H1 (cell line): ENCODE measurements at regions not wholly inside any gene's neighbourhood (a gene's known extent, or its start where the extent isn't known, plus 50 kb on each side); places are given as distances from the start of the nearest gene placed in this dataset.

Experiments used
- CTCF ChIA-PET: fragments of 300-600 bp; sonication (Branson Sonifier 250); formaldehyde crosslinking; loops from one replicate; lab custom pipeline; 2021; ENCODE audit not compliant: partially characterized antibody; lab: Charles Lee
- POLR2A ChIA-PET: fragments of 300-600 bp; sonication (Branson Sonifier 250); formaldehyde crosslinking; loops from one replicate; lab custom pipeline; 2021; ENCODE audit warnings: inconsistent platforms; ENCODE audit not compliant: partially characterized antibody; lab: Charles Lee
- DNase-seq, 2 experiments: peaks; one replicate each; pipeline versions ENCODE4 v3.0.0 to v3.0.0-alpha.2; 2010 to 2022; ENCODE audit warnings: low spot score in 2 of 2, low read depth in 1 of 2, mixed read lengths in 1 of 2
- FAIRE-seq: peaks from 2 replicates; lab custom pipeline; 2011; peaks lifted over from hg19 to GRCh38; lab: Jason Lieb, UNC
- H2AFZ ChIP-seq: 2 replicates; pipeline ENCODE4 v1.8.1; 2012; ENCODE audit warnings: low read length, inconsistent platforms
- H2AK5ac ChIP-seq: 2 replicates; pipeline ENCODE4 v1.6.1; 2013; ENCODE audit warnings: low read depth, low read length
- H2BK120ac ChIP-seq: replicated peaks from 2 replicates; pipeline ENCODE3; 2013; ENCODE audit warnings: low read depth, low read length, inconsistent platforms
- H2BK12ac ChIP-seq: 2 replicates; pipeline ENCODE4 v1.6.1; 2013; ENCODE audit warnings: low read depth, low read length
- H2BK15ac ChIP-seq: 2 replicates; pipeline ENCODE4 v1.6.1; 2013; ENCODE audit warnings: low read length
- H2BK20ac ChIP-seq: 2 replicates; pipeline ENCODE4 v1.6.1; 2013; ENCODE audit warnings: low read length
- H2BK5ac ChIP-seq: 2 replicates; pipeline ENCODE4 v1.6.1; 2013; ENCODE audit warnings: low read depth, low read length
- H3K14ac ChIP-seq: 2 replicates; pipeline ENCODE4 v1.6.1; 2013; ENCODE audit warnings: inconsistent platforms; ENCODE audit not compliant: insufficient read length
- H3K18ac ChIP-seq: 2 replicates; pipeline ENCODE4 v1.6.1; 2013; ENCODE audit warnings: low read length; ENCODE audit errors: extremely low read depth
- H3K23ac ChIP-seq: 2 replicates; pipeline ENCODE4 v1.6.1; 2013; ENCODE audit warnings: inconsistent platforms; ENCODE audit not compliant: insufficient read length
- H3K23me2 ChIP-seq: 2 replicates; pipeline ENCODE4 v1.6.1; 2013; ENCODE audit warnings: low read depth, low read length
- H3K27ac ChIP-seq: 2 replicates; pipeline ENCODE4 v1.6.1; 2011; ENCODE audit warnings: low read depth, low read length, inconsistent platforms
- H3K27me3 ChIP-seq, 4 experiments: replicated peaks in 1 of 4; 1 replicate in 1 of 4; 2 replicates in 3 of 4; pipeline versions ENCODE4 v1.6.1 to v1.8.1; 2011 to 2013; ENCODE audit warnings: low read length in 3 of 4, mild to moderate bottlenecking in 3 of 4, inconsistent platforms in 2 of 4, mixed read lengths in 2 of 4, moderate library complexity in 1 of 4; ENCODE audit not compliant: control insufficient read depth in 3 of 4, insufficient read depth in 3 of 4; ENCODE audit errors: extremely low read depth in 1 of 4
- H3K36me3 ChIP-seq, 4 experiments: 2 replicates each; pipeline versions ENCODE4 v1.6.1 to v1.8.1; 2011 to 2013; ENCODE audit warnings: mild to moderate bottlenecking in 4 of 4, low read length in 3 of 4, moderate library complexity in 2 of 4, control low read depth in 1 of 4, inconsistent platforms in 1 of 4; ENCODE audit not compliant: insufficient read depth in 4 of 4, control insufficient read depth in 2 of 4
- H3K4ac ChIP-seq: replicated peaks from 2 replicates; pipeline ENCODE3; 2013; ENCODE audit warnings: low read length, low read depth, mixed read lengths, inconsistent platforms; ENCODE audit not compliant: insufficient read length
- H3K4me1 ChIP-seq, 4 experiments: replicated peaks in 1 of 4; 1 replicate in 1 of 4; 2 replicates in 3 of 4; pipeline versions ENCODE4 v1.6.1 to v1.8.1; 2011 to 2013; ENCODE audit warnings: low read length in 3 of 4, inconsistent platforms in 2 of 4, mixed read lengths in 1 of 4; ENCODE audit not compliant: insufficient read depth in 4 of 4, control insufficient read depth in 3 of 4
- H3K4me2 ChIP-seq, 2 experiments: 2 replicates each; pipeline versions ENCODE4 v1.6.1 to v1.8.1; 2011 to 2013; ENCODE audit warnings: low read depth in 2 of 2, low read length in 2 of 2, control low read depth in 1 of 2, inconsistent platforms in 1 of 2, mild to moderate bottlenecking in 1 of 2; ENCODE audit not compliant: insufficient read depth in 1 of 2
- H3K4me3 ChIP-seq, 4 experiments: fragments of 200-600, 300-600 bp in 1 of 4; sonication (generic), shearing (Covaris generic), sonication (Bioruptor Twin) in 1 of 4; 2 replicates each; pipeline versions ENCODE4 v1.5.1 to v1.8.1; 2011 to 2016; ENCODE audit warnings: low read length in 4 of 4, low read depth in 3 of 4, control low read depth in 2 of 4, inconsistent platforms in 2 of 4, mild to moderate bottlenecking in 2 of 4, mixed read lengths in 1 of 4, moderate library complexity in 1 of 4; ENCODE audit not compliant: insufficient read depth in 2 of 4; ENCODE audit errors: extremely low read depth in 1 of 4
- H3K56ac ChIP-seq: replicated peaks from 2 replicates; pipeline ENCODE3; 2013; ENCODE audit warnings: low read depth, mild to moderate bottlenecking, mixed read lengths, low read length, inconsistent platforms; ENCODE audit not compliant: insufficient read length
- H3K79me1 ChIP-seq: 2 replicates; pipeline ENCODE4 v1.6.1; 2013; ENCODE audit warnings: low read depth, low read length, control low read depth
- H3K79me2 ChIP-seq, 2 experiments: 2 replicates each; pipeline versions ENCODE4 v1.6.1 to v1.8.1; 2012 to 2013; ENCODE audit warnings: low read length in 2 of 2, mild to moderate bottlenecking in 2 of 2, inconsistent platforms in 1 of 2; ENCODE audit not compliant: insufficient read depth in 2 of 2, control insufficient read depth in 1 of 2
- H3K9ac ChIP-seq, 4 experiments: replicated peaks in 1 of 4; 1 replicate in 1 of 4; 2 replicates in 3 of 4; pipeline versions ENCODE4 v1.6.1 to v1.8.1; 2011 to 2013; ENCODE audit warnings: low read depth in 3 of 4, low read length in 3 of 4, control low read depth in 2 of 4, mild to moderate bottlenecking in 2 of 4, moderate library complexity in 2 of 4, inconsistent platforms in 1 of 4; ENCODE audit errors: extremely low read depth in 1 of 4
- H3K9me3 ChIP-seq, 2 experiments: 2 replicates each; pipeline versions ENCODE4 v1.6.1 to v1.8.1; 2012 to 2013; ENCODE audit warnings: mild to moderate bottlenecking in 2 of 2, moderate library complexity in 2 of 2, control low read depth in 1 of 2, inconsistent platforms in 1 of 2, low read depth in 1 of 2, low read length in 1 of 2, mixed read lengths in 1 of 2; ENCODE audit not compliant: insufficient read depth in 2 of 2
- H4K20me1 ChIP-seq, 2 experiments: replicated peaks in 1 of 2; 2 replicates each; pipeline versions ENCODE3 to v1.8.1; 2011 to 2013; ENCODE audit warnings: inconsistent platforms in 2 of 2, low read length in 2 of 2, mild to moderate bottlenecking in 1 of 2; ENCODE audit not compliant: insufficient read depth in 2 of 2, control insufficient read depth in 1 of 2
- H4K5ac ChIP-seq: 2 replicates; pipeline ENCODE4 v1.6.1; 2013; ENCODE audit warnings: low read length, low read depth, mixed read lengths, inconsistent platforms; ENCODE audit not compliant: insufficient read length
- H4K8ac ChIP-seq: 2 replicates; pipeline ENCODE4 v1.8.0; 2013; ENCODE audit warnings: mild to moderate bottlenecking, moderate library complexity, low read length, inconsistent platforms; ENCODE audit not compliant: insufficient read depth; ENCODE audit errors: extremely low read depth
- H4K91ac ChIP-seq: replicated peaks from 2 replicates; pipeline ENCODE3; 2013; ENCODE audit warnings: low read length, mixed read lengths, inconsistent platforms; ENCODE audit not compliant: insufficient read length
- BRCA1 ChIP-seq: IDR thresholded peaks from 2 replicates; pipeline ENCODE4 v1.6.1; 2012; ENCODE audit warnings: low read depth, low read length, improper control_type of control experiment
- CHD1 ChIP-seq: IDR thresholded peaks from 2 replicates; pipeline ENCODE4 v1.6.1; 2012; ENCODE audit warnings: low read depth, low read length, improper control_type of control experiment
- GTF2F1 ChIP-seq: IDR thresholded peaks from 2 replicates; pipeline ENCODE4 v1.6.1; 2012; ENCODE audit warnings: low read depth, low read length, improper control_type of control experiment, borderline replicate concordance
- NANOG ChIP-seq: IDR thresholded peaks from 2 replicates; pipeline ENCODE4 v1.6.1; 2011; ENCODE audit warnings: low read length, low read depth, mild to moderate bottlenecking, inconsistent platforms; ENCODE audit not compliant: insufficient read depth, poor library complexity, severe bottlenecking
- SP1 ChIP-seq: IDR thresholded peaks from 2 replicates; pipeline ENCODE4 v1.6.1; 2011; ENCODE audit warnings: low read depth, low read length
- TCF12 ChIP-seq: IDR thresholded peaks from 2 replicates; pipeline ENCODE4 v1.6.1; 2011; ENCODE audit warnings: low read depth, mild to moderate bottlenecking, low read length
- WGBS, 2 experiments: shearing (Covaris generic) in 1 of 2; methylation state at CpG; one replicate each; pipeline versions ENCODE4 v1.1.6 to v1.1.7; 2013 to 2015; ENCODE audit warnings: low lambda C conversion rate in 2 of 2, mixed read lengths in 2 of 2, inconsistent platforms in 1 of 2, low coverage in 1 of 2, missing lambda C conversion rate in 1 of 2; ENCODE audit not compliant: insufficient replicate concordance in 2 of 2, insufficient coverage in 1 of 2, insufficient read length in 1 of 2; ENCODE audit errors: extremely low coverage in 1 of 2, missing lambda C conversion rate in 1 of 2; 5-methylcytosine and 5-hydroxymethylcytosine counted together
- TF ChIP-seq, protein P1 (sequence below): IDR thresholded peaks from 2 replicates; pipeline ENCODE4 v1.6.1; 2012; ENCODE audit warnings: inconsistent platforms

DNA sequence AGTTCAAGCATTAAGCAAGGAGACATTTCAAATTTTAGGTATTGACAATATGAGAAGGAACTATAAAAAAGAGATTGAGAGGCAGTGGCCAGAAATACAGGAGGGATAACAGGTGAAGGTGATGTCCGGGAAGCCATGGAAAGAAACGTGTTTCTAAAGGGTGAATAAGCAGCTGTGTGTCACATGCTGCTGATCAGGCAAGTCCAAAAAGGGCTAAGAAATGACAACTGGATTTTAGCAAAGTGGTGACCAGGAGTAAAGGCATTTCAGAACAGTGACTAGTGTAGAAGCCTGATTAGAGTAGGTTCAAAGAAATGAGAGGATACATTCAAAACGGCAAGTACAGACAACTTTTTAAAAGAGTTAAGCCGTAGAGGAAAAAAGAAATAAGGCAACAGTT lies 204.3 kb upstream of the DIO2 start:
- no peak overlapping the region for H3K56ac ChIP-seq
- H2BK120ac ChIP-seq = no peak overlapping the region
- H3K14ac ChIP-seq = no peak overlapping the region
- H3K79me1 ChIP-seq = no peaks in the 10 kb centered on the region
- H2BK12ac ChIP-seq = no peak overlapping the region
- H3K4ac ChIP-seq = no peak overlapping the region
- H3K36me3 ChIP-seq = no peaks in the 10 kb centered on the region
- H2BK15ac ChIP-seq = no peak overlapping the region
- H3K9me3 ChIP-seq = no peaks in the 10 kb centered on the region
- no peaks in the 10 kb centered on the region for H3K23me2 ChIP-seq
- no peaks in the 10 kb centered on the region for H3K4me1 ChIP-seq
- H3K9ac ChIP-seq = no peak overlapping the region
- H4K5ac ChIP-seq = no peak overlapping the region
- FAIRE-seq = no peak
- WGBS, 2 experiments = 87% methylated on average over 4 of the region's 4 CpGs; no CpG with 5 or more reads in 1 of the 2 experiments
- H3K27me3 ChIP-seq = no peaks in the 10 kb centered on the region
- no peak overlapping the region for H2AFZ ChIP-seq
- H3K18ac ChIP-seq = no peak overlapping the region
- no peak overlapping the region for H4K8ac ChIP-seq
- no peak overlapping the region for H2BK20ac ChIP-seq
- CTCF ChIA-PET = no interaction called here
- DNase-seq = no peak
- no peak overlapping the region for H2AK5ac ChIP-seq
- no peak for TF ChIP-seq GTF2F1
- no peak for TF ChIP-seq TCF12
- no peak for TF ChIP-seq NANOG
- TF ChIP-seq CHD1 = no peak
- TF ChIP-seq, protein P1, sequence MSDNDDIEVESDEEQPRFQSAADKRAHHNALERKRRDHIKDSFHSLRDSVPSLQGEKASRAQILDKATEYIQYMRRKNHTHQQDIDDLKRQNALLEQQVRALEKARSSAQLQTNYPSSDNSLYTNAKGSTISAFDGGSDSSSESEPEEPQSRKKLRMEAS = no peak
- TF ChIP-seq SP1 = no peak
- TF ChIP-seq BRCA1 = no peak
- H4K20me1 ChIP-seq = no peaks in the 10 kb centered on the region
- H3K4me3 ChIP-seq = no peak overlapping the region
- no peak overlapping the region for H3K4me2 ChIP-seq
- H3K27ac ChIP-seq = no peak overlapping the region
- POLR2A ChIA-PET = no interaction called here
- H4K91ac ChIP-seq = no peak overlapping the region
- no peaks in the 10 kb centered on the region for H3K79me2 ChIP-seq
- H3K23ac ChIP-seq = no peak overlapping the region
- no peak overlapping the region for H2BK5ac ChIP-seq
